PC-9 (cell line): ENCODE measurements at regions not wholly inside any gene's neighbourhood (a gene's known extent, or its start where the extent isn't known, plus 50 kb on each side); places are given as distances from the start of the nearest gene placed in this dataset.

ENCODE experiments used
- BruUV-seq: library from RNA; stranded (reverse); fragments of 400-500 nt; replicated peaks from 2 replicates; lab custom pipeline; 2021; lab: Mats Ljungman, UMichigan
- CTCF ChIA-PET: fragments of 300-600 bp; sonication (Branson Sonifier 250); formaldehyde crosslinking; loops from one replicate; lab custom pipeline; 2022; ENCODE audit warnings: antibody characterized with exemption; lab: Charles Lee
- POLR2A ChIA-PET: fragments of 300-600 bp; sonication (Branson Sonifier 250); formaldehyde crosslinking; loops from one replicate; lab custom pipeline; 2022; ENCODE audit warnings: antibody characterized with exemption; ENCODE audit not compliant: unreplicated experiment; lab: Charles Lee
- DNase-seq, 2 experiments: peaks; one replicate each; pipeline versions ENCODE4 v3.0.0 to v3.0.0-alpha.2; 2015 to 2022; ENCODE audit warnings: mixed read lengths in 1 of 2
- H2AFZ ChIP-seq: fragments of 200-600 bp; sonication (generic); 2 replicates; pipeline ENCODE4 v1.8.1; 2017; ENCODE audit warnings: antibody characterized with exemption
- H3F3A ChIP-seq: fragments of 200-600 bp; sonication (generic); 2 replicates; pipeline ENCODE4 v1.8.1; 2017; ENCODE audit warnings: antibody characterized with exemption, mild to moderate bottlenecking, low read depth; ENCODE audit not compliant: insufficient read depth
- H3K27ac ChIP-seq: fragments of 200-600 bp; sonication (generic); 2 replicates; pipeline ENCODE4 v1.6.1; 2016; ENCODE audit warnings: mixed run types
- H3K27me3 ChIP-seq: fragments of 200-600 bp; sonication (generic); 2 replicates; pipeline ENCODE4 v1.6.1; 2016; ENCODE audit warnings: low read depth, mixed run types; ENCODE audit not compliant: insufficient read depth
- H3K36me3 ChIP-seq: fragments of 200-600 bp; sonication (generic); 2 replicates; pipeline ENCODE4 v1.6.1; 2016; ENCODE audit warnings: low read depth, mixed run types
- H3K4me1 ChIP-seq: fragments of 200-600 bp; sonication (generic); replicated peaks from 2 replicates; pipeline ENCODE4 v1.6.1; 2016; ENCODE audit warnings: mixed run types; ENCODE audit not compliant: insufficient read depth
- H3K4me2 ChIP-seq: fragments of 200-600 bp; sonication (generic); 2 replicates; pipeline ENCODE4 v1.6.1; 2017; ENCODE audit warnings: mixed run types
- H3K4me3 ChIP-seq: fragments of 200-600 bp; sonication (generic); 2 replicates; pipeline ENCODE4 v1.6.1; 2016; ENCODE audit warnings: mixed run types
- H3K79me2 ChIP-seq: fragments of 200-600 bp; sonication (generic); 2 replicates; pipeline ENCODE4 v1.6.1; 2017; ENCODE audit warnings: low read depth, mixed run types
- H3K9me2 ChIP-seq: fragments of 200-600 bp; sonication (generic); 2 replicates; pipeline ENCODE4 v1.8.1; 2017; ENCODE audit warnings: mild to moderate bottlenecking; ENCODE audit not compliant: insufficient read depth
- H3K9me3 ChIP-seq: fragments of 200-600 bp; sonication (generic); 2 replicates; pipeline ENCODE4 v1.8.1; 2016; ENCODE audit warnings: low read depth; ENCODE audit not compliant: insufficient read depth
- H4K20me1 ChIP-seq: fragments of 200-600 bp; sonication (generic); 2 replicates; pipeline ENCODE4 v1.8.1; 2017; ENCODE audit not compliant: insufficient read depth
- CTCF ChIP-seq: fragments of 200-600 bp; sonication (generic); conservative IDR thresholded peaks from 2 replicates; pipeline ENCODE4 v1.6.1; 2017; ENCODE audit warnings: mixed run types, antibody characterized with exemption, mild to moderate bottlenecking, moderate library complexity
- EZH2 ChIP-seq: fragments of 200-600 bp; sonication (generic); IDR thresholded peaks from 2 replicates; pipeline ENCODE4 v1.8.0; 2017; ENCODE audit warnings: antibody characterized with exemption, low read depth
- intact Hi-C: fragments of 100-400 bp; cut with micrococcal nuclease; formaldehyde crosslinking; loops from one replicate; pipeline ENCODE4 v1.10.0; 2022; ENCODE audit not compliant: unreplicated experiment

DNA sequence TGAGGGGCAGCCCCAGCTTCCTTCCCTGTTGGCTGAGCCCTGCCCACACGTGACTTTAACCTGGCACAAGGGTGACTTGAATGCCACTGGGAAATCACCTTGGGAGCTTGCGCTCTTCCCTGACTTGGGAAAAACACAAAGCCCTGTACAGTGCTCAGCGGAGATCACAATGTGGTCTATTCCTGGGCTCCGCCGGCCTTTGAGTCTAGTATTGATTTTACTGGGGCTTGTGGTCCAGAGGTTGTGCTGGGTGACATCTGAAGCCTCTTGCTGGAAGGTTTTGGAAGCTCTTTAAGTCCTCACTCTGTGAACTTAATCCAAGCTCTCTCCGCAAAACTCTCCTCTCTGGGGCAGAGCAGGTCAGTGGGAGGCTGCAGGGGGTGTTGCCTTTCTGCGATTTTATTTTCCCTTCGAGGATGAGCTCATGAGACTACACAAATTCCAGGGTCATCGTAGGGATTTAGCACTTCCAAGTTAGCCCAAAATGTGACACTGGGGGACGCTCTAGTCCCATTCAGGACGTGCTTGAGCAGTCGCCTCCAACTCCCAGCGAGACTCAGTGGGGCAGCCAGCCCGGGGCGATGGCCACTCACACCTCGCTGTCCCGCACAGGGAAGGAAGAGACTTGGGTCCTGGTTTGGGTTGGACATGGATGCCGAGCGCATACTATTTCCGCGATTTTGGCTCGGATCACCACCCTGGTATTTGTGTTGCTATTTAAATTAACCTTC is 291.9 kb upstream of the AJAP1 start:
- Histone ChIP-seq H3K79me2 (no peaks in the 10 kb centered on the region), H3K27ac (no peak overlapping the region), H3K4me2 (no peak overlapping the region), H2AFZ (no peak overlapping the region), H3K9me2 (no peaks in the 10 kb centered on the region), H3K27me3 (peaks cover 39% of the 10 kb centered on the region), H4K20me1 (no peaks in the 10 kb centered on the region), H3K36me3 (no peaks in the 10 kb centered on the region), H3K4me3 (no peak overlapping the region), H3F3A (no peaks in the 10 kb centered on the region), H3K9me3 (no peaks in the 10 kb centered on the region), H3K4me1 (no peaks in the 10 kb centered on the region)
- TF ChIP-seq CTCF = no peak
- no peak for TF ChIP-seq EZH2
- CTCF ChIA-PET = no interaction called here
- intact Hi-C loops = no loop called here
- no peak for DNase-seq
- no TSS peak for BruUV-seq
- POLR2A ChIA-PET = no interaction called here

- Histone ChIP-seq H3K36me3 (no peaks in the 10 kb centered on the region), H3K27ac (no peak overlapping the region), H3K27me3 (peaks cover 18% of the 10 kb centered on the region; the same call in 1 of the 2 replicates), H3K9me2 (no peaks in the 10 kb centered on the region), H3K9me3 (no peaks in the 10 kb centered on the region), H3K4me3 (no peak overlapping the region), H3K4me2 (no peak overlapping the region), H2AFZ (no peak overlapping the region), H4K20me1 (no peaks in the 10 kb centered on the region; the same call in 1 of the 2 replicates), H3K79me2 (no peaks in the 10 kb centered on the region), H3F3A (no peaks in the 10 kb centered on the region), H3K4me1 (no peaks in the 10 kb centered on the region)
- no peak for DNase-seq
- intact Hi-C loops = no loop called here
- TF ChIP-seq EZH2 = no peak
- no peak for TF ChIP-seq CTCF
- CTCF ChIA-PET = no interaction called here
- POLR2A ChIA-PET = no interaction called here
- no TSS peak for BruUV-seq
These were observed 288.3 kb upstream of the AJAP1 start for GRCh38 chr1:4366091-4366490.

DNA sequence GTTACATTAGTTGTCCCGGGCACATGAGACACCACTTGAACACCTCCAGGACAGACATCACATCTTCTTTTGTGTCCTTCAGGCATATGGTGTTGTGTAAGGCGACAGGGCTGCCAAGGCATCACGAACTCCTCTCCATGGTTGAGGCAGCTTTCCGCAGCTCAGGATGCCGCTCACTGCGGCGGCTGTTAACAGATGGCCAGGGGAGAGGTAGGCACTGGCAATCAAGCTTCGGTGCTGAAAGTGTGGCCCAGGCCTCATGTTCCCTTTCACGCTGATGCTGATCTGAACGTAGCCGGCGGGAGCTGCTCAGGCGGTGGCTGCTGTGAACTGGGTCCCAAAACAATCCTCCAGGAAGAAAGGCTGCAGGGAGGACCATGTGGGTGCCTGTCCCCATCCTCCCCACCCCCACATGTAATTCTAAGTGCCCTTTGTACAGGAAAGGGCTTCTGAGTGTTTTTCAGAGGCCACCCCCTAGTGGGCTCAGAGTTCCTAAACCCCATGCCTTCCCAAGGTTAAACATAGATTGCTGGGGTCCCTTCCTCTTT is 287.1 kb upstream of the AJAP1 start:
- no peaks in the 10 kb centered on the region for H3K79me2 ChIP-seq
- POLR2A ChIA-PET = no interaction called here
- BruUV-seq = no TSS peak
- H3K9me2 ChIP-seq = no peaks in the 10 kb centered on the region
- H3K4me2 ChIP-seq = no peak overlapping the region
- no peak overlapping the region for H2AFZ ChIP-seq
- no peaks in the 10 kb centered on the region for H3F3A ChIP-seq
- no peaks in the 10 kb centered on the region; the same call in 1 of the 2 replicates for H4K20me1 ChIP-seq
- H3K4me3 ChIP-seq = no peak overlapping the region
- peaks cover 9% of the 10 kb centered on the region; the same call in 1 of the 2 replicates for H3K27me3 ChIP-seq
- no peaks in the 10 kb centered on the region for H3K9me3 ChIP-seq
- intact Hi-C loops = no loop called here
- no peak for DNase-seq
- H3K36me3 ChIP-seq = no peaks in the 10 kb centered on the region
- CTCF ChIA-PET = no interaction called here
- H3K4me1 ChIP-seq = no peaks in the 10 kb centered on the region
- no peak overlapping the region for H3K27ac ChIP-seq
- TF ChIP-seq CTCF (no peak), EZH2 (no peak)
